ENCODE measurements at regions not wholly inside any gene's neighbourhood (a gene's known extent, or its start where the extent isn't known, plus 50 kb on each side); places are given as distances from the start of the nearest gene placed in this dataset.
A peak's percentile ranks its signal among the peaks of the same experiment; 100 is the strongest.

- Histone ChIP-seq H3K27me3 (replicated peaks in 1 of 4; ENCODE audit: control insufficient read depth in 3 of 4, extremely low read depth in 1 of 4, insufficient read depth in 3 of 4, low read length in 3 of 4) (no peaks in the 10 kb centered on the region), H3K4me1 (replicated peaks in 1 of 4; ENCODE audit: control insufficient read depth in 3 of 4, insufficient read depth in 4 of 4, low read length in 3 of 4) (peaks cover 4 to 15% (median 9%) of the 10 kb centered on the region in 4 experiments; a peak in 6 of 7 replicates), H2AK5ac (ENCODE audit: low read depth, low read length) (no peak overlapping the region), H2AFZ (ENCODE audit: low read length) (no peak overlapping the region), H4K8ac (ENCODE audit: extremely low read depth, insufficient read depth, low read length) (no peak overlapping the region), H2BK120ac (replicated peaks; ENCODE audit: low read depth, low read length) (no peak overlapping the region), H3K9ac (replicated peaks in 1 of 4; ENCODE audit: extremely low read depth in 1 of 4, low read depth in 3 of 4, low read length in 3 of 4) (no peak overlapping the region), H3K79me2 (ENCODE audit: control insufficient read depth in 1 of 2, insufficient read depth in 2 of 2, low read length in 2 of 2) (no peaks in the 10 kb centered on the region), H3K23me2 (ENCODE audit: low read depth, low read length) (no peaks in the 10 kb centered on the region), H3K23ac (ENCODE audit: insufficient read length) (no peak overlapping the region), H3K4ac (replicated peaks; ENCODE audit: insufficient read length, low read depth, low read length) (no peak overlapping the region), H4K5ac (ENCODE audit: insufficient read length, low read depth, low read length) (no peak overlapping the region), H3K4me2 (ENCODE audit: insufficient read depth in 1 of 2, low read depth in 2 of 2, low read length in 2 of 2) (no peak overlapping the region), H2BK15ac (ENCODE audit: low read length) (no peak overlapping the region), H3K18ac (ENCODE audit: extremely low read depth, low read length) (no peak overlapping the region), H4K91ac (replicated peaks; ENCODE audit: insufficient read length, low read length) (no peak overlapping the region), H3K79me1 (ENCODE audit: low read depth, low read length) (no peaks in the 10 kb centered on the region), H2BK20ac (ENCODE audit: low read length) (no peak overlapping the region), H3K27ac (ENCODE audit: low read depth, low read length) (no peak overlapping the region), H2BK12ac (ENCODE audit: low read depth, low read length) (no peak overlapping the region), H3K4me3 (ENCODE audit: extremely low read depth in 1 of 4, insufficient read depth in 2 of 4, low read depth in 3 of 4, low read length in 4 of 4) (no peak overlapping the region), H4K20me1 (replicated peaks in 1 of 2; ENCODE audit: control insufficient read depth in 1 of 2, insufficient read depth in 2 of 2, low read length in 2 of 2) (no peaks in the 10 kb centered on the region), H3K36me3 (ENCODE audit: control insufficient read depth in 2 of 4, insufficient read depth in 4 of 4, low read length in 3 of 4) (no peaks in the 10 kb centered on the region), H3K9me3 (ENCODE audit: insufficient read depth in 2 of 2, low read depth in 1 of 2, low read length in 1 of 2) (no peaks in the 10 kb centered on the region), H3K14ac (ENCODE audit: insufficient read length) (no peak overlapping the region), H2BK5ac (ENCODE audit: low read depth, low read length) (no peak overlapping the region), H3K56ac (replicated peaks; ENCODE audit: insufficient read length, low read depth, low read length) (no peak overlapping the region)
- ChIA-PET POLR2A (ENCODE audit: partially characterized antibody) (no interaction called here), CTCF (ENCODE audit: partially characterized antibody) (interaction anchor here (1.7 to 1.9 kb wide), 2 partner anchors 22 to 32 kb away, joined by 4 to 6 read pairs; no protein-coding TSS in a partner anchor)
- FAIRE-seq (no peak), DNase-seq (ENCODE audit: low read depth in 1 of 2, low spot score in 2 of 2) (no peak)
- WGBS, 2 experiments (ENCODE audit: extremely low coverage in 1 of 2, insufficient coverage in 1 of 2, insufficient read length in 1 of 2, insufficient replicate concordance in 2 of 2, low coverage in 1 of 2, low lambda C conversion rate in 2 of 2, missing lambda C conversion rate in 1 of 2) = 78% methylated on average over 8 of the region's 8 CpGs; no CpG with 5 or more reads in 1 of the 2 experiments
- TF ChIP-seq SIX5 (IDR thresholded peaks at IDR 0.05; ENCODE audit: low read depth, low read length) (no peak), CEBPB (IDR thresholded peaks at IDR 0.05; ENCODE audit: low read depth, low read length) (peak; percentile 71), TEAD4 (IDR thresholded peaks at IDR 0.05; ENCODE audit: low read depth, low read length) (peak; percentile 37; the same call in 1 of the 2 replicates), RXRA (IDR thresholded peaks at IDR 0.05; ENCODE audit: insufficient read depth, low read depth, low read length) (no peak), GTF2F1 (IDR thresholded peaks at IDR 0.05; ENCODE audit: borderline replicate concordance, low read depth, low read length) (no peak), SP4 (IDR thresholded peaks at IDR 0.05; ENCODE audit: low read length) (no peak), SP1 (IDR thresholded peaks at IDR 0.05; ENCODE audit: low read depth, low read length) (no peak), ZNF274 (IDR thresholded peaks at IDR 0.05; ENCODE audit: borderline replicate concordance, extremely low read depth, low read length) (no peak), MAX (IDR thresholded peaks at IDR 0.05) (no peak), JUN (IDR thresholded peaks at IDR 0.05; ENCODE audit: low read depth, low read length) (no peak), TAF1 (IDR thresholded peaks at IDR 0.05; ENCODE audit: low read depth, low read length) (no peak), NANOG (IDR thresholded peaks at IDR 0.05; ENCODE audit: insufficient read depth, low read depth, low read length, poor library complexity, severe bottlenecking) (no peak), FOSL1 (IDR thresholded peaks at IDR 0.05; ENCODE audit: insufficient read depth, low read depth, low read length) (no peak), BCL11A (IDR thresholded peaks at IDR 0.05; ENCODE audit: low read depth in 2 of 2, low read length in 2 of 2) (no peak), JUND (IDR thresholded peaks at IDR 0.05; ENCODE audit: low read length) (no peak), EZH2 (IDR thresholded peaks at IDR 0.05; ENCODE audit: low read depth, low read length, severe bottlenecking) (no peak)
These were observed 117.7 kb downstream of the PLEKHG1 start for GRCh38 chr6:150717419-150717818.

Data from H1 (cell line).